DOHH2 (cell line): ENCODE measurements at regions not wholly inside any gene's neighbourhood (a gene's known extent, or its start where the extent isn't known, plus 50 kb on each side); places are given as distances from the start of the nearest gene placed in this dataset.

Source experiments
- EZH2phosphoT487 ChIP-seq: fragments of 200-600 bp; sonication (generic); IDR thresholded peaks from 2 replicates; pipeline ENCODE4 v1.6.1; 2017; ENCODE audit warnings: borderline replicate concordance, mild to moderate bottlenecking, antibody characterized with exemption, low read length, moderate library complexity, mixed read lengths
- TF ChIP-seq, protein P1 (sequence below): fragments of 200-600 bp; sonication (generic); IDR thresholded peaks from one replicate; pipeline ENCODE4 v1.5.1; 2014; ENCODE audit warnings: antibody characterized with exemption, mild to moderate bottlenecking, low read depth, low read length; ENCODE audit not compliant: poor library complexity, severe bottlenecking

DNA sequence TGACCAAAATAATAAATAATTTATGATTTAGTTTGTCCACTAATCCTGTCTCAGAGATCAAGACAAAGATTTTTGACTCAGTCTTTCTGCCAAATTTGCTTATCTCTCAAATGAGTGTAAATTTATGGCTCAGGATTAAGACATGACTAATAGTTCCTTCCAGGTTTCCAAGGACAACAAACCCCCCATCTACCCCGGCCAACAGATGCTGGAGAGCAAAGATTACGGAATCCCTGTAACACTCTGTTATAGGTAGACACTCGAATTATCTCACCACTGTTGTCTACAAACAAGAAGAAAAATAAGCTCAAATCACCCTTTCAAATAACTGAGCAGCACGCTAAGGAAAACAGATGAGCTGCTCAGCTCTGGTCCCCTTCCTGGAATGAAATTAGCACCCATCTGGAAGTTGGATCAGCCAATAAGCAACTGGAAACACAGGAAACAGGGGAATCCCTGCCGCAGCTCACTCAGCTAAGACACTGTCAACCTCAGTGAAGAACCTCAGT lies 56.8 kb upstream of the SVIL start:
- TF ChIP-seq, protein P1, sequence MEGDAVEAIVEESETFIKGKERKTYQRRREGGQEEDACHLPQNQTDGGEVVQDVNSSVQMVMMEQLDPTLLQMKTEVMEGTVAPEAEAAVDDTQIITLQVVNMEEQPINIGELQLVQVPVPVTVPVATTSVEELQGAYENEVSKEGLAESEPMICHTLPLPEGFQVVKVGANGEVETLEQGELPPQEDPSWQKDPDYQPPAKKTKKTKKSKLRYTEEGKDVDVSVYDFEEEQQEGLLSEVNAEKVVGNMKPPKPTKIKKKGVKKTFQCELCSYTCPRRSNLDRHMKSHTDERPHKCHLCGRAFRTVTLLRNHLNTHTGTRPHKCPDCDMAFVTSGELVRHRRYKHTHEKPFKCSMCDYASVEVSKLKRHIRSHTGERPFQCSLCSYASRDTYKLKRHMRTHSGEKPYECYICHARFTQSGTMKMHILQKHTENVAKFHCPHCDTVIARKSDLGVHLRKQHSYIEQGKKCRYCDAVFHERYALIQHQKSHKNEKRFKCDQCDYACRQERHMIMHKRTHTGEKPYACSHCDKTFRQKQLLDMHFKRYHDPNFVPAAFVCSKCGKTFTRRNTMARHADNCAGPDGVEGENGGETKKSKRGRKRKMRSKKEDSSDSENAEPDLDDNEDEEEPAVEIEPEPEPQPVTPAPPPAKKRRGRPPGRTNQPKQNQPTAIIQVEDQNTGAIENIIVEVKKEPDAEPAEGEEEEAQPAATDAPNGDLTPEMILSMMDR: no peak
- TF ChIP-seq EZH2phosphoT487: no peak
